ENCODE measurements at regions not wholly inside any gene's neighbourhood (a gene's known extent, or its start where the extent isn't known, plus 50 kb on each side); places are given as distances from the start of the nearest gene placed in this dataset.

DNA sequence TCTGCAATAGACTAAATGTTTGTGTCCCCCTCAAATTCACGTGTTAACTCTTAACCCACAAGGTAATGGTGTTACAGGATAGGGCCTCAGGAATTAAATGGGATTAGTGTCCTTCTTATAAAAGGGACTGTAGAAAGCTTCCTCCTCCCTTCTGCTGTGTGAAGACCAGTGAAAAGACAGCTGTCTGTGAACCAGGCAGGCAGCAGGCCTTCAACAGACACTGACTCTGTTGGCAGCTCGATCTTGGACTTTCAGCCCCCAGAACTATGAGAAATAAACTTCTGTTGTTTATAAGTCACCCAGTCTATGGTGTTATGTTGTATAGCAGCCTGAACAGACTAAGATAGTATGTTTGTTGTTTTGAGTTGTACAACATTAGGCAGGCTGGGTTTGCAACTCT, 208.1 kb downstream of the GBA3 start:
- TF ChIP-seq CTCF (IDR thresholded peaks at IDR 0.05; ENCODE audit: poor library complexity, severe bottlenecking) (no peak), MXI1 (conservative IDR thresholded peaks at IDR 0.05; ENCODE audit: poor library complexity, severe bottlenecking) (no peak), TAF1 (IDR thresholded peaks at IDR 0.05; ENCODE audit: low read depth) (no peak), RAD21 (conservative IDR thresholded peaks at IDR 0.05) (no peak), EP300 (conservative IDR thresholded peaks at IDR 0.05; ENCODE audit: poor library complexity, severe bottlenecking) (no peak), POLR2AphosphoS5 (IDR thresholded peaks at IDR 0.05) (no peak), EZH2 (IDR thresholded peaks at IDR 0.05; ENCODE audit: borderline replicate concordance, insufficient read depth, low read length, poor library complexity, severe bottlenecking) (no peak), SMC3 (conservative IDR thresholded peaks at IDR 0.05; ENCODE audit: poor library complexity) (no peak)
- TF ChIP-seq, protein P1, sequence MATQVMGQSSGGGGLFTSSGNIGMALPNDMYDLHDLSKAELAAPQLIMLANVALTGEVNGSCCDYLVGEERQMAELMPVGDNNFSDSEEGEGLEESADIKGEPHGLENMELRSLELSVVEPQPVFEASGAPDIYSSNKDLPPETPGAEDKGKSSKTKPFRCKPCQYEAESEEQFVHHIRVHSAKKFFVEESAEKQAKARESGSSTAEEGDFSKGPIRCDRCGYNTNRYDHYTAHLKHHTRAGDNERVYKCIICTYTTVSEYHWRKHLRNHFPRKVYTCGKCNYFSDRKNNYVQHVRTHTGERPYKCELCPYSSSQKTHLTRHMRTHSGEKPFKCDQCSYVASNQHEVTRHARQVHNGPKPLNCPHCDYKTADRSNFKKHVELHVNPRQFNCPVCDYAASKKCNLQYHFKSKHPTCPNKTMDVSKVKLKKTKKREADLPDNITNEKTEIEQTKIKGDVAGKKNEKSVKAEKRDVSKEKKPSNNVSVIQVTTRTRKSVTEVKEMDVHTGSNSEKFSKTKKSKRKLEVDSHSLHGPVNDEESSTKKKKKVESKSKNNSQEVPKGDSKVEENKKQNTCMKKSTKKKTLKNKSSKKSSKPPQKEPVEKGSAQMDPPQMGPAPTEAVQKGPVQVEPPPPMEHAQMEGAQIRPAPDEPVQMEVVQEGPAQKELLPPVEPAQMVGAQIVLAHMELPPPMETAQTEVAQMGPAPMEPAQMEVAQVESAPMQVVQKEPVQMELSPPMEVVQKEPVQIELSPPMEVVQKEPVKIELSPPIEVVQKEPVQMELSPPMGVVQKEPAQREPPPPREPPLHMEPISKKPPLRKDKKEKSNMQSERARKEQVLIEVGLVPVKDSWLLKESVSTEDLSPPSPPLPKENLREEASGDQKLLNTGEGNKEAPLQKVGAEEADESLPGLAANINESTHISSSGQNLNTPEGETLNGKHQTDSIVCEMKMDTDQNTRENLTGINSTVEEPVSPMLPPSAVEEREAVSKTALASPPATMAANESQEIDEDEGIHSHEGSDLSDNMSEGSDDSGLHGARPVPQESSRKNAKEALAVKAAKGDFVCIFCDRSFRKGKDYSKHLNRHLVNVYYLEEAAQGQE (IDR thresholded peaks at IDR 0.05; ENCODE audit: borderline replicate concordance): no peak

Measured in neural cell (in vitro differentiated cells).